Neural progenitor cell (in vitro differentiated cells): ENCODE measurements at regions not wholly inside any gene's neighbourhood (a gene's known extent, or its start where the extent isn't known, plus 50 kb on each side); places are given as distances from the start of the nearest gene placed in this dataset.
A peak's percentile ranks its signal among the peaks of the same experiment; 100 is the strongest.

Experiments
- DNase-seq: peaks from one replicate; pipeline ENCODE4 v3.0.0-alpha.2; 2016; ENCODE audit warnings: low spot score
- H2AFZ ChIP-seq: fragments of 200-600 bp; sonication (generic); replicated peaks from 2 replicates; pipeline ENCODE4 v1.6.1; 2016; ENCODE audit warnings: antibody characterized with exemption
- H3F3A ChIP-seq: fragments of 200-600 bp; sonication (generic); 2 replicates; pipeline ENCODE4 v1.6.1; 2016; ENCODE audit warnings: antibody characterized with exemption, low read depth
- H3K27ac ChIP-seq: fragments of 200-600 bp; sonication (generic); 2 replicates; pipeline ENCODE4 v1.5.1; 2016; ENCODE audit warnings: mild to moderate bottlenecking
- H3K27me3 ChIP-seq: fragments of 200-600 bp; sonication (generic); 2 replicates; pipeline ENCODE4 v1.6.1; 2016; ENCODE audit warnings: mild to moderate bottlenecking, moderate library complexity
- H3K36me3 ChIP-seq: fragments of 200-600 bp; sonication (generic); 2 replicates; pipeline ENCODE4 v1.5.1; 2016
- H3K4me1 ChIP-seq: fragments of 200-600 bp; sonication (generic); 2 replicates; pipeline ENCODE4 v1.6.1; 2016; ENCODE audit warnings: mixed run types
- H3K4me2 ChIP-seq: fragments of 200-600 bp; sonication (generic); 2 replicates; pipeline ENCODE4 v1.6.1; 2016
- H3K4me3 ChIP-seq: fragments of 200-600 bp; sonication (generic); 2 replicates; pipeline ENCODE4 v1.5.1; 2016
- H3K79me2 ChIP-seq: fragments of 200-600 bp; sonication (generic); 2 replicates; pipeline ENCODE4 v1.6.1; 2016; ENCODE audit warnings: low read depth
- H3K9ac ChIP-seq: fragments of 200-600 bp; sonication (generic); 2 replicates; pipeline ENCODE4 v1.6.1; 2016
- H3K9me3 ChIP-seq: fragments of 200-600 bp; sonication (generic); 2 replicates; pipeline ENCODE4 v1.5.1; 2016; ENCODE audit warnings: low read depth
- H4K20me1 ChIP-seq: fragments of 200-600 bp; sonication (generic); 2 replicates; pipeline ENCODE4 v1.6.1; 2016; ENCODE audit warnings: low read depth
- H3K27ac Mint-ChIP-seq: 3 replicates; pipeline ENCODE4 v1.8.0; 2021; ENCODE audit warnings: mixed read lengths
- H3K27me3 Mint-ChIP-seq: 2 replicates; pipeline ENCODE4 v1.8.0; 2022; ENCODE audit warnings: low read depth, mild to moderate bottlenecking, inconsistent platforms, moderate library complexity, mixed read lengths; ENCODE audit not compliant: insufficient read depth
- H3K36me3 Mint-ChIP-seq: 3 replicates; pipeline ENCODE4 v1.8.0; 2021; ENCODE audit warnings: mixed read lengths
- H3K4me1 Mint-ChIP-seq: 3 replicates; pipeline ENCODE4 v1.8.0; 2021; ENCODE audit warnings: mixed read lengths
- H3K4me3 Mint-ChIP-seq: 3 replicates; pipeline ENCODE4 v1.8.0; 2021; ENCODE audit warnings: mild to moderate bottlenecking, moderate library complexity, mixed read lengths
- H3K9me3 Mint-ChIP-seq: 3 replicates; pipeline ENCODE4 v1.8.0; 2020; ENCODE audit warnings: mixed read lengths
- EZH2 ChIP-seq: fragments of 200-600 bp; sonication (generic); IDR thresholded peaks from 2 replicates; pipeline ENCODE4 v1.6.1; 2017; ENCODE audit warnings: antibody characterized with exemption, mild to moderate bottlenecking, moderate library complexity
- EZH2phosphoT487 ChIP-seq: fragments of 200-600 bp; sonication (generic); IDR thresholded peaks from 2 replicates; pipeline ENCODE4 v1.6.1; 2017; ENCODE audit warnings: antibody characterized with exemption
- TF ChIP-seq, protein P1 (sequence below): fragments of 200-600 bp; sonication (generic); IDR thresholded peaks from 2 replicates; pipeline ENCODE4 v1.5.1; 2017; ENCODE audit warnings: antibody characterized with exemption, mild to moderate bottlenecking

DNA sequence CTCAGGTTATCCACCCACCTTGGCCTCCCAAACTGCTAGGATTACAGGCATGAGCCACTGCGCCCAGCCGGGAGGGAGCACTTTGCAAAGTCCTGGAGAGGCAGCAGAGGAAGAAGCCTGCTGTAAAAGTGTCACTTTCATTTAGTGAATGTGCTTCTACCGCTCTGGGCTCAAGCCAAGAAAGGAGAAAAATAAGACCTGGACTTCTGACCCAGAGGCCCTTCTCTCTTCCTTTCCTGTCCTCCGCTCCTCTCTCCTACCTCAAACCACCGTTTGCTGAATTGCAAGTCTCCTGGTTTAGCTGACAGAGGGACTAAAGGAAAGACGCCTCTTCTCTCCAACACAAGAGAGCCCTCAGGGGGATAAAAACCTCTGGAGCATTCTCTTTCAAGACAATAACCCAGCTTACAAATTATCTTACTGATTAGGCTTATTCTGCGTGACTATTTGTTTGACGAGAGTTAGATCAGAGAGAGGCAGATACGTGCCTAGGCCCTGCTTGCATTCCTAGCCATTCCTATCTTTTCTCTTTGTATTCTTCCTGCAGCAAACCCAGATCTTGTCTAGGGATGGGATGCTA lies 84.2 kb upstream of the SLC22A23 start:
- Histone ChIP-seq H3K4me2 (no peak overlapping the region), H3K9me3 (no peaks in the 10 kb centered on the region), H3K9ac (no peak overlapping the region), H3K36me3 (no peaks in the 10 kb centered on the region), H3K27me3 (no peaks in the 10 kb centered on the region), H3F3A (peaks cover 12% of the 10 kb centered on the region), H2AFZ (peak overlapping the region; percentile 51), H3K4me3 (no peak overlapping the region), H3K79me2 (no peaks in the 10 kb centered on the region), H3K4me1 (peaks cover 14% of the 10 kb centered on the region), H3K27ac (peak overlapping the region; percentile 30), H4K20me1 (no peaks in the 10 kb centered on the region)
- peak overlapping the region; percentile 50 for H3K27ac Mint-ChIP-seq
- DNase-seq, result peak; percentile 17
- TF ChIP-seq EZH2, result no peak
- TF ChIP-seq, protein P1, sequence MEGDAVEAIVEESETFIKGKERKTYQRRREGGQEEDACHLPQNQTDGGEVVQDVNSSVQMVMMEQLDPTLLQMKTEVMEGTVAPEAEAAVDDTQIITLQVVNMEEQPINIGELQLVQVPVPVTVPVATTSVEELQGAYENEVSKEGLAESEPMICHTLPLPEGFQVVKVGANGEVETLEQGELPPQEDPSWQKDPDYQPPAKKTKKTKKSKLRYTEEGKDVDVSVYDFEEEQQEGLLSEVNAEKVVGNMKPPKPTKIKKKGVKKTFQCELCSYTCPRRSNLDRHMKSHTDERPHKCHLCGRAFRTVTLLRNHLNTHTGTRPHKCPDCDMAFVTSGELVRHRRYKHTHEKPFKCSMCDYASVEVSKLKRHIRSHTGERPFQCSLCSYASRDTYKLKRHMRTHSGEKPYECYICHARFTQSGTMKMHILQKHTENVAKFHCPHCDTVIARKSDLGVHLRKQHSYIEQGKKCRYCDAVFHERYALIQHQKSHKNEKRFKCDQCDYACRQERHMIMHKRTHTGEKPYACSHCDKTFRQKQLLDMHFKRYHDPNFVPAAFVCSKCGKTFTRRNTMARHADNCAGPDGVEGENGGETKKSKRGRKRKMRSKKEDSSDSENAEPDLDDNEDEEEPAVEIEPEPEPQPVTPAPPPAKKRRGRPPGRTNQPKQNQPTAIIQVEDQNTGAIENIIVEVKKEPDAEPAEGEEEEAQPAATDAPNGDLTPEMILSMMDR, result no peak
- no peak for TF ChIP-seq EZH2phosphoT487
- peaks cover 7% of the 10 kb centered on the region for H3K27me3 Mint-ChIP-seq
- H3K4me1 Mint-ChIP-seq, result peaks cover 20% of the 10 kb centered on the region
- no peaks in the 10 kb centered on the region for H3K36me3 Mint-ChIP-seq
- H3K4me3 Mint-ChIP-seq, result no peak overlapping the region
- no peaks in the 10 kb centered on the region for H3K9me3 Mint-ChIP-seq

DNA sequence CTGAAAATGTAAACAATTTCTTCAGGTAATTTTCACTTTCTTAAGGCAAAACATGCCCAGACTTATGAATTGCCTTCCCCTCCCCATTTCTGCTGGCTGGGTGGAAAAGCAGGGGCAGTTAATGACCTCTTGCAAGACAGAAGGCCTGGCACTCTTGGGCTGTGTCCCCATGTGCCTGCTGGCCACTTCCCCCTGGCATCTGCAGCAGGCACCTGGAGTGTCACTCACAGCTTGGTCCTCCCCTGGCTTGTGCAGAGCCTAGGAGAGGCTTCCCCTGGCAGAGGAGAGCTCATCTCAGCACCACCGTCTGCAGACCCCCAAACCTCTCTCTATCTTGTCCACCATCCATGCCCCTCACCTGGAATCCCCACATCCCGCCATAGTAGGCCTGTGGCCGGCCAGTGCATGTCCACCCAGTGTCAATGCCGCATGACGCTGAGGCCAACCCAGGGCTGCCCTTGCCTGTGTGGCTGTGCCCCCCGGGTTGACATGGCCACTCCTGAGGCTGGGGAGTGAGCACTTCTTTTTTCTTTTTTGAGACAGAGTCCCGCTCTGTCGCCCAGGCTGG lies 83.5 kb upstream of the SLC22A23 start:
- Histone ChIP-seq H3K36me3 (no peaks in the 10 kb centered on the region), H3K27ac (no peak overlapping the region), H3K9ac (no peak overlapping the region), H3K79me2 (no peaks in the 10 kb centered on the region), H3K27me3 (no peaks in the 10 kb centered on the region), H3F3A (peaks cover 12% of the 10 kb centered on the region), H4K20me1 (no peaks in the 10 kb centered on the region), H3K4me2 (no peak overlapping the region), H2AFZ (no peak overlapping the region), H3K4me3 (no peak overlapping the region), H3K9me3 (no peaks in the 10 kb centered on the region), H3K4me1 (peaks cover 14% of the 10 kb centered on the region)
- H3K9me3 Mint-ChIP-seq, result no peaks in the 10 kb centered on the region
- H3K27me3 Mint-ChIP-seq, result peaks cover 8% of the 10 kb centered on the region
- DNase-seq, result no peak
- no peak overlapping the region for H3K4me3 Mint-ChIP-seq
- TF ChIP-seq EZH2phosphoT487 (no peak), EZH2 (no peak)
- TF ChIP-seq, protein P1, result no peak
- no peak overlapping the region for H3K27ac Mint-ChIP-seq
- peaks cover 20% of the 10 kb centered on the region for H3K4me1 Mint-ChIP-seq
- no peaks in the 10 kb centered on the region for H3K36me3 Mint-ChIP-seq

DNA sequence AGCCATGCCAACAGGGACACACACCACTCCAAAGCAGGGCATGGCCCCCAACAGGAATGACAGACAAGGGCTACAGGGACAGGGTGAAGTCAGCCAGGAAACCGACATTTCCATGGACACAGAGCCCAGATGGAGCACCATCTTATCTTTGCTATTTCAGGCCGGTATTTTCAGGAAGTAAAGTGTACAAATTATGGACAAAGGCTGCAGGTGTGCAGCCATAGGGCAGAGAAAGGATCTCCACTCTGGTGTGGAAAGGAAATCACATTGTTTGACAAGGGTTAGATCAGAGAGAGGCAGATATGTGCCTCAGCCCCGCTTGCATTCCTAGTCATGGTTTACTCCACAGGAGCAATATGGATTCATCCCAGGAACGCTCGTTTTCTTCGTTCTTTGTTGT lies 81.7 kb upstream of the SLC22A23 start:
- Histone ChIP-seq H3K9me3 (no peaks in the 10 kb centered on the region), H2AFZ (no peak overlapping the region), H3K4me3 (no peak overlapping the region), H4K20me1 (no peaks in the 10 kb centered on the region), H3K36me3 (no peaks in the 10 kb centered on the region), H3K79me2 (no peaks in the 10 kb centered on the region), H3K27ac (no peak overlapping the region), H3K4me1 (peaks cover 14% of the 10 kb centered on the region), H3K4me2 (no peak overlapping the region), H3F3A (peaks cover 12% of the 10 kb centered on the region), H3K9ac (no peak overlapping the region), H3K27me3 (no peaks in the 10 kb centered on the region)
- Mint-ChIP-seq H3K27me3 (peaks cover 8% of the 10 kb centered on the region), H3K4me3 (no peak overlapping the region), H3K36me3 (no peaks in the 10 kb centered on the region), H3K9me3 (no peaks in the 10 kb centered on the region), H3K27ac (no peak overlapping the region), H3K4me1 (peaks cover 20% of the 10 kb centered on the region)
- no peak for DNase-seq
- no peak for TF ChIP-seq EZH2phosphoT487
- TF ChIP-seq, protein P1, result no peak
- no peak for TF ChIP-seq EZH2
